EH (cell line): ENCODE measurements at regions not wholly inside any gene's neighbourhood (a gene's known extent, or its start where the extent isn't known, plus 50 kb on each side); places are given as distances from the start of the nearest gene placed in this dataset.

Source experiments
- DNase-seq: peaks from one replicate; pipeline ENCODE4 v3.0.0-alpha.2; 2015; ENCODE audit warnings: low read depth

GRCh38 chr1:165025805-165026204, 330.7 kb downstream of the LMX1A start:
- no peak for DNase-seq

GRCh38 chr1:165014753-165015152, 341.8 kb downstream of the LMX1A start:
- no peak for DNase-seq

- DNase-seq, result no peak
These were observed 344.5 kb downstream of the LMX1A start for GRCh38 chr1:165011991-165012531.

- no peak for DNase-seq
These were observed 345.3 kb downstream of the LMX1A start for GRCh38 chr1:165011186-165011585.

GRCh38 chr1:165010418-165011070, 346.0 kb downstream of the LMX1A start:
- no peak for DNase-seq

GRCh38 chr1:165006831-165007230, 349.7 kb downstream of the LMX1A start:
- DNase-seq, result no peak

- DNase-seq, result no peak
These were observed 357.4 kb downstream of the LMX1A start for GRCh38 chr1:164999146-164999545.

GRCh38 chr1:164991763-164992314, 364.7 kb downstream of the LMX1A start:
- no peak for DNase-seq

GRCh38 chr1:164983023-164983650, 373.4 kb downstream of the LMX1A start:
- no peak for DNase-seq

- DNase-seq, result no peak
These were observed 374.0 kb downstream of the LMX1A start for GRCh38 chr1:164982545-164982944.

GRCh38 chr1:164977561-164977960, 379.0 kb downstream of the LMX1A start:
- no peak for DNase-seq

- DNase-seq, result no peak
These were observed 384.5 kb downstream of the LMX1A start for GRCh38 chr1:164971921-164972415.

GRCh38 chr1:164971391-164971790, 385.1 kb downstream of the LMX1A start:
- no peak for DNase-seq

- DNase-seq, result no peak
These were observed 387.3 kb downstream of the LMX1A start for GRCh38 chr1:164969253-164969652.

GRCh38 chr1:164967300-164967699, 389.2 kb downstream of the LMX1A start:
- no peak for DNase-seq

GRCh38 chr1:164961715-164962114, 394.8 kb downstream of the LMX1A start:
- DNase-seq, result no peak

- no peak for DNase-seq
These were observed 397.3 kb downstream of the LMX1A start for GRCh38 chr1:164958982-164959768.

GRCh38 chr1:164953815-164954214, 394.8 kb downstream of the PBX1 start:
- no peak for DNase-seq

- no peak for DNase-seq
These were observed 394.1 kb downstream of the PBX1 start for GRCh38 chr1:164953098-164953497.

GRCh38 chr1:164951508-164951907, 392.5 kb downstream of the PBX1 start:
- no peak for DNase-seq

- DNase-seq, result no peak
These were observed 391.6 kb downstream of the PBX1 start for GRCh38 chr1:164950541-164950986.

GRCh38 chr1:164949771-164950471, 390.9 kb downstream of the PBX1 start:
- no peak for DNase-seq
